GM18502 (cell line): ENCODE measurements at regions not wholly inside any gene's neighbourhood (a gene's known extent, or its start where the extent isn't known, plus 50 kb on each side); places are given as distances from the start of the nearest gene placed in this dataset.

Experiments used
- ATAC-seq: cut with Tn5 transposase; IDR thresholded peaks from one replicate; pipeline ENCODE4 v1.9.1; 2021; ENCODE audit warnings: mild to moderate bottlenecking; ENCODE audit not compliant: unreplicated experiment, poor library complexity

DNA sequence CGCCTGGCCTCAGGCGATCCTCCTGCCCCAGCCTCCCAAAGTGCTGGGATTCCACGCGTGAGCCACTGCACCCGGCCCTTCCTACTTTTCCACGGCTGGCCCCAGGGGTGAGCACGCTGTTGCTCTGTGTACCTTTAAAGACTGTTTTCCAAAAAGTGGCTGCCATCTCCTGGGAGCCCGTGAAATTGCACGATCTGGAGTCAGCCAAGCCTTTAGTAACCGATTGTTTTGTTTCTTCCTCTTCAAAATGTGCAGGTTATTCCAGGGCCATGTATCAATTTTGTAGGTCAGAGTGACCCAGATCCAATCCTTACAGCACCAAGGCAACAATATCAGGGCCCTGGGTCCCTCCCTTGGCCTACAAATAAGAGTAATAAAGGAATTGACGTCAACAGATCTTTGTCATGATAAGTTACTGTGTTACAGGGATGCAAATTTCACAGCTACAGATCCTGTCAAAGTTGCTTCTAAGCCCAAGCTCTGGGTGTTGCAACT, 135.6 kb upstream of the ZNF236 start:
- ATAC-seq, result peak; percentile 65

GRCh38 chr18:76685860-76686259, 136.5 kb upstream of the ZNF236 start:
- no peak for ATAC-seq

GRCh38 chr18:76685402-76685801, 137.0 kb upstream of the ZNF236 start:
- no peak for ATAC-seq

- no peak for ATAC-seq
Observed at GRCh38 chr18:76684265-76684664, 138.1 kb upstream of the ZNF236 start.

DNA sequence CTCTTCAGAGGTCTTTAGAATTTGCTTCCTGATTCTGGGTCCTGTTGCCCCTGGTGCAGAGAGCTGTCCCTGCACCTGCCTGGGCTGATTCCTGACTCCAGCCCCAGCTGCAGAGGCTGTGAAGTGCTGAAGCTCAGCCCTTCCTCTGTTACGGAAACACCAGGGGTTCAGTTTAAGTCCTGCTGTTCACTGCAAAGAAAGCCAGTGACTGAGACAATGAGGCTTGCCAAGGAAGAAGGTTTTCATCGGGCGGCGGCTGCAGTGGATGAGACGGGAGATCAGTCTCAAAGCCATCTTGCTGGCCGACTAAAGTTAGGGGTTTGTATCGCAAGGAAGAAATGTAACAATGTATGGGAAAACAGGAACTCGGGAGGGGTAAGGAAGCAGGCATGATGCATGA, 142.4 kb upstream of the ZNF236 start:
- no peak for ATAC-seq

- no peak for ATAC-seq
Observed at GRCh38 chr18:76679259-76679658, 143.1 kb upstream of the ZNF236 start.

- no peak for ATAC-seq
Observed at GRCh38 chr18:76678248-76678647, 144.1 kb upstream of the ZNF236 start.

DNA sequence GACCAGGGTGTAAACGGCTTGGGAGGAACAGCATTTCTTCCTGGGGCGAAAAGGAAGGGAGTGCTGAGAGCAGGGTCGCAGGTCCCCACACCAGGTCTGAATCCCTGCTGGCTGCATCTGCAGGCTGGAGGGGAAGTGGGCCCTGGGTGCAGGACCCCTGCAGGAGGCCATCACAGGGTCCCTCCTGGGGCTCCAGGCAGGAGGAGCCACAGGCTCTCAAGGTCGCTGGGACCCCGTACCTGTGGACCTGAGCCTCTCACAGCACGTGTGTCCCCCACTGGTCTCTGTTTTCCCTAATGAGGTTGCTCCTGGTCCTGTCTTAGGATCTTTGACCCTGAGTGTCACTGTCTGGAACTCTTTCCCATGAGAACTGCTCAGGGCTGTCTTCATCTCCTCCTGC, 147.8 kb upstream of the ZNF236 start:
- no peak for ATAC-seq

DNA sequence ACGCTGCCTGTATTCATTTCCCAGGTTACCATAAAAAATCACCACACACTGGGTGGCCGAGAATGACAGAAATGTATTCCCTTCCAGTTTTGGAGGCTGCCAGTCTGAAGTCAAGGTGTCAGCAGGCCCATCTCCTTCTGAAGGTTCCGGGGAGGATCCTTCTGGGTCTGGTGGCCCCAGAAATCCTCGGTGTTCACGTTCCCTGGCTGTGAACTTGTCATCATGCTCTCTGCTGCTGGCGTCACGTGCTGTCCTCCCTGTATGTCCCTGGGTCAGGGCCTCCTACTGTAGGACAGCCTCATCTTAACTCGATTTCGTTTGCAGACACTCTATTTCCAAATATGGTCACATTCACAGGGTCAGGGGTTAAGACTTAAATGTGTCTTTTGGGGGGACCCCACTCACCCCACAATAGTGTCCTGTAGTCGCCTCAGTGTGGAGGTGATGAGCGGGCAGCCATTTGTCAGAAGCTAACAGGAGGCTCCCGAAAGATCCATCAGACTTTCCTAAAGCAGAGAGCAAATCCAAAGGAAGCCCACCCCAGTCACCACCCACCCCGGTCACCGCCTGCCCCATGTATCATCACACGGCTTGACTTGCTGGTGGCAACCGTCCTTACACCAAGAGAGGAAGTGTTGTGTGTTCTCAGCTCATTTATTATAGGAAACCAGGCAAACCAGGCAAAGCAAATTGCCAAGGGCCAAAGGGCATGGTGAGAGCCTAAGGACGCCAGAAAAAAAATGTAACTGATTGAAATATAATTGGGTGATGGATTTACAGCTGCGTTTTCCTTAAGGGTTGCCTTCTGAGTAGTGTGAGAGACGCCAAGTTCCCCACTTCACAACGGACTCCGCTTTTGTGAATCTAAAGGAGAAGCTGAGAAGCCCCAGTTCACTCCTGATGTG, 148.8 kb upstream of the ZNF236 start:
- ATAC-seq, result no peak

GRCh38 chr18:76672627-76673026, 149.7 kb upstream of the ZNF236 start:
- no peak for ATAC-seq

DNA sequence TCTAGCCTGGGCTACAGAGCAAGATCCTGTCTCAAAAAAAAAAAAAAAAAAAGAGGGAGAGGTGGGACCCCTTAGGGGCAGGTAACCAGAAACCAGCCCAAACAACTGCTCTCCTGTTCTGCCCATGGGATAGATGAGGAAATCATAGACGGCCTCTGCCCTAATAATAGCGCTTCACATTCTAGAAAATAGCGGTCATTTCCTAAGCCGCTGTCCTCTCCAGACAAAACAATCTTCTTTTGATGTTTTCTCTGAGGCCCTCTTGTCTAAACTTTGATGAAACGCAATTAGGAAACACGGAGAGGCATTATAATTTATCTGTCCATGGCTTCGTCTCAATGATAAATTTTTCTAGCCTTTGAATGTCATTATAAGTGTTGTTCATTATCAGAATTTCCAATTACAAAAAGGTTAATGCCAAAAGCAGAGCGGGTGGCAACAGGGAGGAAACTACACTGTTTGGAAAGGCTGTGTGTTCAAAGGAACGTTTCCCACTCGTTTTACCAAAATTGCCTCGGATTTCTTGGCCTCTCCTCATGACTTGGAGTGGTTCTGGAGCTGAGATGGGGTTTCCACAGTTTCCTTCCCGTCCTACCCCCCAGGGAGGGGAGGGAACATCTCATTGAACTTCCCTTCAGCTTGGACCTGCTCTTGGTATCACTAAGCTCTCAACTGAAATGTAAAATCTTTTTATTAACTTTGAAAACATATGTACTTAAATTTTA, 151.6 kb upstream of the ZNF236 start:
- no peak for ATAC-seq

DNA sequence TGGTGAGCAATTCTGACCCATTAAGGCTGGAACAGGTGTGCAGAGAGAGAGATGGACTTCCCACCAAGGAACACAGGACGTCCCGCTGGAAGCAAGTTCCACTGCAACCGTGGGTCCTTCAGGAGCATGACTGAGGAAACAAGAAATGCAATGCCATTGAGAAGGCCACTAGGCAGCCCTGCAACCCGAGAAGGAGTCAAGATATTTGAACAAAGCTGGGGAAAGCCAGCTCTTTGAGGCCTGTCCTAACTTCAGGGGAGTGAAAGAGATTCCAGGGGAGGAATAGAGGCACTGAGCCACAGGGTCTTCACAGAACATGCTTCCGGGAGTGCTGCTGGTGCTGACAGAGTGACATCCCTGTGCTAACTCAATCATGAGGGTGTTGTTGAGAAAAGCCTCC, 153.8 kb upstream of the ZNF236 start:
- ATAC-seq, result no peak

GRCh38 chr18:76668119-76668518, 154.2 kb upstream of the ZNF236 start:
- no peak for ATAC-seq

DNA sequence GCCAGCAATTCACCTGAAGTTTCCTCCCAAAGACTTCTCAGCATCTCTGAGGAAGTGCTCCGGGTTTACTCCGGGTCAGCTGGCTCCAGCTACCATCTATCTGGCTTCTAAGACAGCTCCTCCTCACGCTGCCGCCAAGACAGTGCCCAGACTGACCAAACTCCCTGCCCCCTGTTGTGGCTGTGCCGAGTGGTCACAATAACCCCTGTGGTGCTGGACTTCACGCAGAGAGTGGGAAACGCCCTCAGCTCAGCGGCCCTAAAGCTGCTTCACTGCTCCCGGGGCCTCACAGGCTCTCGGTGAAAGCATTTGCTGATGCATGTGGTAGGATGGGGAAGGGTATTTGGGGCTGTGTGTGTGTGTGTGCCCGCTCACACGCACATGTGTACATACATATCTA, 154.8 kb upstream of the ZNF236 start:
- ATAC-seq, result no peak

DNA sequence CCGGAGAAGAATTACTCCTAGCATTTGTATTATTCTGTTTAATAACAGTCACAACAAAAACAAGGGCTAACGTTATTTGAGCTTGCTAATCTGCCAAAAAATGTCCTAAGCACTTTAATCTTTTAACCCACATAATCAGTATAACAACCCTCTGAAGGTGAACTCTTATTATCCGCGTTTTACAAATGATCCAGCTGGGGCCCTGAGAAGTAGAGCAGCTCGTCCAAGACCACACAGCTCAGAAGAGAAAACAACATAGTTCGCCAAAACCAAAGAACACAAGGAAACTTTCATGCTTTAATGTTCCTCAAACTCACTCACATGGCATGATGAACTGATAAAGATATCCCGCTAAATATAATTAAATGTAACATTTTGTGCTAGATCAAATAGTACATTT, 159.7 kb upstream of the ZNF236 start:
- no peak for ATAC-seq

GRCh38 chr18:76660571-76661192, 161.7 kb upstream of the ZNF236 start:
- ATAC-seq, result no peak

DNA sequence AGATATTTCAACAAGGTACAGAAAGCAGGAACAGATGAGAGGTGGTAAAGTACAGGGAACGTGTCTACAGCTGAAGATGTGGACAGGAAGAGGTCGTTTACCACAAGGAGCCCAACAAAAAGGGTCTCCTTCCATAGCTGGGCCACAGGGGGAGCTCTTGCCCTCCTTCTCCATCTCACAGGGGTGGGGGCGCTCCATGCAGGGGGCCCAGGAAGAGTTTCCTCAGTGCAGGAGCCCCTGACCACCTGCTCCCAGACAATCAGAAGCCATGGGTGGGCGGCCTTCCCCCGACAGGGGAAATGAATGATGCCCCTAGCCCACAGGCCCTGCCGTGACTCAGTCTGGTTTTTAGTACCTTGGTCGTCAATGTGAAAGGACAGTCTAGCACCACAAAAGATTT, 163.6 kb upstream of the ZNF516 start:
- peak; percentile 71 for ATAC-seq

DNA sequence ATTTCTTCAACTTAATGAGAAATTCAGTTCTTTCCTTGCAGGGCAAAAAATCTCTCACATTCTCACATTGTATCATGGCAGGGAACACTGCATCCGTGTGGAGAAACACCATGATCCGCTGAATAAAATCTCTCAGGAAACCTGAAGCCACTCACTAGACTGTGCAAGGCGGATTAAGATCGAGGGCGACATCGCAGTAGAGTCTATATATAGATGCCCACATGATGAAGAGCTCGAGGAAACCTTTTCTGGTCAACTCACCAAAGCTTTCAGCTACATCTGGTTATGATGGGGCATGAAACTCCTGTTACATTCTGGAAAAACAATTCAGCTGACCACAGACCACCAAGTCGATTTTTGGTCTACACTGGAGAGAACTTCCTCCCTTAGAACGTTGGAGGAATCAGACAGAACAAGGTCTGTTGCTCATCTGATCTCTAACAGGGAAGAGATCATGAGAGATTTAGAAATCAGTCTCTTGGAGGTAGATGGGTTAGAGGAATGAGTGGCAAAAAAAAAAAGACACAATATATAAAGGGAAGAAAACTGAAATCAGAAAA, 162.9 kb upstream of the ZNF516 start:
- peak; percentile 23 for ATAC-seq

DNA sequence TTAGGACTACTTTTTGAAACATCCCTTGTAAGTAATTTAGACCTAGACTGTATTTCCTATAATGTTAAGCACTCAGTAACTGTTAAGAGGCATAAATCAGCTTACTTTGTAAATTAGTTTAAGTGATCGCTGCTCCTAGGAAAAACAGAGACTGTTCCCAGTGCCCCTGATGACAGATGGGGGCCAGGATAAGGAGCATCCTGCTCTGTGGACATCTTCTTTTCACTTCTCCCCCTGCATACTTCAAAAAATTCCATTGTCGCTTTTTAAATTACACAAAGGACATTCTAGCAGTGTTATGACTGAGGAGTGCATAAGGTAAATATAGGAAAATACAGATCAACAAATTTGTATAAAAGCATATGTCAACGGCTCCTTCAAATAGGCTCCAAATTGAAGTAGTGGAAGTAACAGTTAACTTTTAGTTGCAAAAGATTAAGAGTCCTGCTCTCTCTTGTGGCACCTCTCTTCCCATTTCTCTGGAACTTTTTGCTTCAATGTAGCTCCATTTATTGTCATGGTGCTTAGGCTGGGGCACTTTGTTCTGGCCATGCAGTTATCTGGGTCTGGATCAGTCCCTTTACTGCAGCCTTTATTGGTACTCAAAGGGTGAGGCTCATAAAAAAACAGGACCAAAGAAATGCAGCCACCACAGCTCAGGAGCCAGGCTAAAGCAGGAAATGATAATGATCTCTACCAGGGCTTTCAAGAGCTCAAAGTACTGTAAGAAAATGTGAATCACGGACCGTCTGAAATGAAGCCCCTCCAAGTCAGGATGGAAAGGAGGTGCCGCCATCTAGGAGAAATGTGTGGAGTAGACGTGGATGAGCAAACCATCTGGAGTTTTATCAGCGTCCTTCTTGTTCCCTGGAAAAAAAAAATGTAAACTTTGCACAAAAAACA, 162.1 kb upstream of the ZNF516 start:
- ATAC-seq, result no peak

DNA sequence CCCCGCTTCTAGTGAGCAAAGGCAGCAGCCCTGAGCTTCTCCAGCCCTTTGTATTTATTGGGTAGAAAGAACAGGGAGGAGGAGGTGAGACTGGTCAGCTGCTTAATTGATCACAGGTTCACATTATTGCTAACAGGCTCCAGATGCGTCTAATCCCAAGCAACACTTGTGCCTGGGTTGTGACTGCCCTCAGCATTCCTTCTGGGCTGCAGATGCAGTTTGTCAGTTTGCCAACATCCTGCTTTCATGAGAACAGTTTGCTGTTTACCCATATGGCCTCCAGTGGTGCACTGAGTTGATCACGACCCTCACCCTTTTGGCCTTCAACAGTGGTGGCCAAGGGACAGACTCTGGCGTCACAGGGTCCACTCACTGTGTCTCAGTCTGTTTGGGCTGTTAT, 159.5 kb upstream of the ZNF516 start:
- ATAC-seq, result no peak
